Neural cell (in vitro differentiated cells): ENCODE measurements at regions not wholly inside any gene's neighbourhood (a gene's known extent, or its start where the extent isn't known, plus 50 kb on each side); places are given as distances from the start of the nearest gene placed in this dataset.

Source experiments
- H2AFZ ChIP-seq: fragments of 200-600, 300-800 bp; sonication (generic), shearing (Covaris generic); 2 replicates; pipeline ENCODE4 v1.6.0; 2014; ENCODE audit warnings: low read depth, mild to moderate bottlenecking, antibody characterized with exemption, low read length, moderate library complexity
- H3F3A ChIP-seq: fragments of 200-600 bp; shearing (Covaris generic); 2 replicates; pipeline ENCODE4 v1.6.1; 2016; ENCODE audit warnings: mild to moderate bottlenecking, moderate library complexity, mixed read lengths, antibody characterized with exemption, low read length; ENCODE audit not compliant: insufficient read depth, poor library complexity, severe bottlenecking
- H3K27ac ChIP-seq: fragments of 200-600, 300-800 bp; sonication (generic), shearing (Covaris generic); 2 replicates; pipeline ENCODE4 v1.5.1; 2014; ENCODE audit warnings: mild to moderate bottlenecking, low read length, moderate library complexity
- H3K27me3 ChIP-seq: fragments of 300-800, 200-600 bp; sonication (generic), shearing (Covaris generic); 2 replicates; pipeline ENCODE4 v1.6.0; 2014; ENCODE audit warnings: mild to moderate bottlenecking, low read depth, low read length, moderate library complexity; ENCODE audit not compliant: insufficient read depth
- H3K36me3 ChIP-seq: fragments of 300-800, 200-600 bp; sonication (generic), shearing (Covaris generic); 2 replicates; pipeline ENCODE4 v1.5.1; 2014; ENCODE audit warnings: mild to moderate bottlenecking, antibody characterized with exemption, low read length, moderate library complexity; ENCODE audit not compliant: insufficient read depth
- H3K4me2 ChIP-seq: fragments of 300-800, 200-600 bp; sonication (generic), shearing (Covaris generic); 2 replicates; pipeline ENCODE4 v1.6.0; 2014; ENCODE audit warnings: mild to moderate bottlenecking, low read length
- H3K4me3 ChIP-seq: fragments of 300-800, 200-600 bp; sonication (generic), shearing (Covaris generic); 2 replicates; pipeline ENCODE4 v1.5.1; 2014; ENCODE audit warnings: mild to moderate bottlenecking, low read length, moderate library complexity
- H3K79me2 ChIP-seq: fragments of 200-600 bp; shearing (Covaris generic); replicated peaks from 2 replicates; pipeline ENCODE4 v1.6.0; 2014; ENCODE audit warnings: mild to moderate bottlenecking, low read length, moderate library complexity; ENCODE audit not compliant: insufficient read depth
- H3K9ac ChIP-seq: fragments of 300-800, 200-600 bp; sonication (generic), shearing (Covaris generic); 2 replicates; pipeline ENCODE4 v1.6.1; 2016; ENCODE audit warnings: mild to moderate bottlenecking, low read length, mixed read lengths
- H3K9me2 ChIP-seq: fragments of 200-600 bp; shearing (Covaris generic); 2 replicates; pipeline ENCODE4 v1.6.1; 2016; ENCODE audit warnings: mild to moderate bottlenecking, low read length, mixed read lengths; ENCODE audit not compliant: insufficient read depth
- H3K9me3 ChIP-seq: fragments of 200-600, 300-800 bp; sonication (generic), shearing (Covaris generic); 2 replicates; pipeline ENCODE4 v1.6.1; 2016; ENCODE audit warnings: mild to moderate bottlenecking, mixed run types, low read length, moderate library complexity, mixed read lengths
- H4K20me1 ChIP-seq: fragments of 200-600 bp; shearing (Covaris generic); 2 replicates; pipeline ENCODE4 v1.6.1; 2016; ENCODE audit warnings: mild to moderate bottlenecking, mixed run types; ENCODE audit not compliant: insufficient read depth
- EP300 ChIP-seq: fragments of 450-650 bp; conservative IDR thresholded peaks from 2 replicates; pipeline ENCODE4 v1.6.1; 2014; ENCODE audit warnings: antibody characterized with exemption, mild to moderate bottlenecking, moderate library complexity; ENCODE audit not compliant: poor library complexity, severe bottlenecking
- EZH2 ChIP-seq: fragments of 200-600, 300-800 bp; shearing (Covaris generic), sonication (generic); IDR thresholded peaks from 2 replicates; pipeline ENCODE4 v1.6.1; 2014; ENCODE audit warnings: antibody characterized with exemption, low read length, borderline replicate concordance, mild to moderate bottlenecking; ENCODE audit not compliant: insufficient read depth, poor library complexity, severe bottlenecking
- MXI1 ChIP-seq: fragments of 450-650 bp; conservative IDR thresholded peaks from 2 replicates; pipeline ENCODE4 v1.6.1; 2014; ENCODE audit warnings: antibody characterized with exemption, mild to moderate bottlenecking; ENCODE audit not compliant: poor library complexity, severe bottlenecking
- POLR2AphosphoS5 ChIP-seq: IDR thresholded peaks from 2 replicates; pipeline ENCODE4 v1.6.1; 2012
- RAD21 ChIP-seq: fragments of 450-650 bp; conservative IDR thresholded peaks from 2 replicates; pipeline ENCODE4 v1.6.1; 2014; ENCODE audit warnings: antibody characterized with exemption, mild to moderate bottlenecking, moderate library complexity
- SMC3 ChIP-seq: fragments of 450-650 bp; conservative IDR thresholded peaks from 2 replicates; pipeline ENCODE4 v1.6.1; 2014; ENCODE audit warnings: antibody characterized with exemption, mild to moderate bottlenecking, moderate library complexity; ENCODE audit not compliant: poor library complexity
- TAF1 ChIP-seq: IDR thresholded peaks from 2 replicates; pipeline ENCODE4 v1.6.1; 2012; ENCODE audit warnings: low read depth
- TF ChIP-seq, protein P1 (sequence below): IDR thresholded peaks from 2 replicates; pipeline ENCODE4 v1.6.1; 2012; ENCODE audit warnings: borderline replicate concordance
- TF ChIP-seq, protein P2 (sequence below): fragments of 450-650 bp; IDR thresholded peaks from 2 replicates; pipeline ENCODE4 v1.5.1; 2014; ENCODE audit warnings: antibody characterized with exemption, mild to moderate bottlenecking, moderate library complexity; ENCODE audit not compliant: poor library complexity, severe bottlenecking

DNA sequence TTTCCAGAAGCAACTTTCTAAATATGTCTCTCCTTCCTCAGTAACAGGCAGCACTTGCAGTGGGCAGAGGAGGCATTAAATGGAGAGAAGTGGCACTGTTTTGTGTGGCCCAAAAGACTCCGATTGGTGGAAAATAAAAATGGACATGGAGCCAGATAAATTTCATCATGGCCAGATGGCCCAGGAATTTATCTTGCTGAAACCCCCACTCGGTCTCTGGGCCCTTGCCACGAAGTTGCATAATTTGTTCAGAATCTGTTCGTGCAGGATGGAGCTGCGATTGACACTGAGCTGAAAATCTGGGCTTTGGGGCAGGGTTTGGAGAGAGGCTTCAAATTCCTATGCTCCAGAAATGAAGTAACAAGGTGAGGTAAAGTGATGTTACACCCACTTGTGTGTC lies 65.5 kb downstream of the C11orf91 start:
- no peaks in the 10 kb centered on the region for H3K79me2 ChIP-seq
- H3K4me3 ChIP-seq = no peak overlapping the region
- no peaks in the 10 kb centered on the region for H3K9me2 ChIP-seq
- no peak overlapping the region for H3K27ac ChIP-seq
- no peaks in the 10 kb centered on the region for H4K20me1 ChIP-seq
- TF ChIP-seq RAD21 (no peak), MXI1 (no peak), EZH2 (no peak), SMC3 (no peak), POLR2AphosphoS5 (no peak), EP300 (no peak), TAF1 (no peak)
- TF ChIP-seq, protein P1, sequence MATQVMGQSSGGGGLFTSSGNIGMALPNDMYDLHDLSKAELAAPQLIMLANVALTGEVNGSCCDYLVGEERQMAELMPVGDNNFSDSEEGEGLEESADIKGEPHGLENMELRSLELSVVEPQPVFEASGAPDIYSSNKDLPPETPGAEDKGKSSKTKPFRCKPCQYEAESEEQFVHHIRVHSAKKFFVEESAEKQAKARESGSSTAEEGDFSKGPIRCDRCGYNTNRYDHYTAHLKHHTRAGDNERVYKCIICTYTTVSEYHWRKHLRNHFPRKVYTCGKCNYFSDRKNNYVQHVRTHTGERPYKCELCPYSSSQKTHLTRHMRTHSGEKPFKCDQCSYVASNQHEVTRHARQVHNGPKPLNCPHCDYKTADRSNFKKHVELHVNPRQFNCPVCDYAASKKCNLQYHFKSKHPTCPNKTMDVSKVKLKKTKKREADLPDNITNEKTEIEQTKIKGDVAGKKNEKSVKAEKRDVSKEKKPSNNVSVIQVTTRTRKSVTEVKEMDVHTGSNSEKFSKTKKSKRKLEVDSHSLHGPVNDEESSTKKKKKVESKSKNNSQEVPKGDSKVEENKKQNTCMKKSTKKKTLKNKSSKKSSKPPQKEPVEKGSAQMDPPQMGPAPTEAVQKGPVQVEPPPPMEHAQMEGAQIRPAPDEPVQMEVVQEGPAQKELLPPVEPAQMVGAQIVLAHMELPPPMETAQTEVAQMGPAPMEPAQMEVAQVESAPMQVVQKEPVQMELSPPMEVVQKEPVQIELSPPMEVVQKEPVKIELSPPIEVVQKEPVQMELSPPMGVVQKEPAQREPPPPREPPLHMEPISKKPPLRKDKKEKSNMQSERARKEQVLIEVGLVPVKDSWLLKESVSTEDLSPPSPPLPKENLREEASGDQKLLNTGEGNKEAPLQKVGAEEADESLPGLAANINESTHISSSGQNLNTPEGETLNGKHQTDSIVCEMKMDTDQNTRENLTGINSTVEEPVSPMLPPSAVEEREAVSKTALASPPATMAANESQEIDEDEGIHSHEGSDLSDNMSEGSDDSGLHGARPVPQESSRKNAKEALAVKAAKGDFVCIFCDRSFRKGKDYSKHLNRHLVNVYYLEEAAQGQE = no peak
- TF ChIP-seq, protein P2, sequence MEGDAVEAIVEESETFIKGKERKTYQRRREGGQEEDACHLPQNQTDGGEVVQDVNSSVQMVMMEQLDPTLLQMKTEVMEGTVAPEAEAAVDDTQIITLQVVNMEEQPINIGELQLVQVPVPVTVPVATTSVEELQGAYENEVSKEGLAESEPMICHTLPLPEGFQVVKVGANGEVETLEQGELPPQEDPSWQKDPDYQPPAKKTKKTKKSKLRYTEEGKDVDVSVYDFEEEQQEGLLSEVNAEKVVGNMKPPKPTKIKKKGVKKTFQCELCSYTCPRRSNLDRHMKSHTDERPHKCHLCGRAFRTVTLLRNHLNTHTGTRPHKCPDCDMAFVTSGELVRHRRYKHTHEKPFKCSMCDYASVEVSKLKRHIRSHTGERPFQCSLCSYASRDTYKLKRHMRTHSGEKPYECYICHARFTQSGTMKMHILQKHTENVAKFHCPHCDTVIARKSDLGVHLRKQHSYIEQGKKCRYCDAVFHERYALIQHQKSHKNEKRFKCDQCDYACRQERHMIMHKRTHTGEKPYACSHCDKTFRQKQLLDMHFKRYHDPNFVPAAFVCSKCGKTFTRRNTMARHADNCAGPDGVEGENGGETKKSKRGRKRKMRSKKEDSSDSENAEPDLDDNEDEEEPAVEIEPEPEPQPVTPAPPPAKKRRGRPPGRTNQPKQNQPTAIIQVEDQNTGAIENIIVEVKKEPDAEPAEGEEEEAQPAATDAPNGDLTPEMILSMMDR = no peak
- H3K36me3 ChIP-seq = no peaks in the 10 kb centered on the region
- no peaks in the 10 kb centered on the region for H3F3A ChIP-seq
- H3K4me2 ChIP-seq = no peak overlapping the region
- H3K27me3 ChIP-seq = no peaks in the 10 kb centered on the region
- H2AFZ ChIP-seq = no peak overlapping the region
- H3K9me3 ChIP-seq = no peaks in the 10 kb centered on the region
- no peak overlapping the region for H3K9ac ChIP-seq

DNA sequence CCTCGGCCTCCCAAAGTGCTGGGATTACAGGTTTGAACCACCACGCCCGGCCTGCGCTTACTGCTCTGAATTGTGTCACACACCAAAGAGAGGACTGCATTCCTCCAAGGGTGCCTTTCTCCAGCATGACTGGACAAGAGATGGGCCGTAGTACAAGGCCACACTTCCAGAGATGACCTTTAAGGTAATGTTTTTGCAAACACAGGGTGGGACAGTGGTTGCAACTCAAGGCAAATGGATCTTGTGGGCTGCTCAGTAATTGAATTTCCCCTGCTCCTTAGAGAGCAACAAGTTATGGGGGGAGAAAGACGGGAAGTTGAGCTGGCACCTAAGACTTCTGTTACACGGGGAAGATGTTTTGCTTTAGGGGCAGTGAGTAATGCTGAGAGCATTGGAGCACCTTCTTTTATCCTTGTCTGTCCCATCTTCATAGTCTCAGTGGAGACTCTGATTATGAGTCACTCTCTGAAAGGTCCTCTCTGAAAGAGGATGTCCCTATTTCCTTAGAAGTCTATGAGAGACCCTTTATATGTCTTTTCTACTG lies 66.3 kb downstream of the C11orf91 start:
- no peaks in the 10 kb centered on the region for H3F3A ChIP-seq
- H3K79me2 ChIP-seq = no peaks in the 10 kb centered on the region
- H3K9me3 ChIP-seq = no peaks in the 10 kb centered on the region
- no peaks in the 10 kb centered on the region for H3K27me3 ChIP-seq
- no peaks in the 10 kb centered on the region for H4K20me1 ChIP-seq
- no peaks in the 10 kb centered on the region for H3K9me2 ChIP-seq
- no peak for TF ChIP-seq EP300
- TF ChIP-seq, protein P2 = no peak
- TF ChIP-seq SMC3 = no peak
- TF ChIP-seq TAF1 = no peak
- no peak for TF ChIP-seq POLR2AphosphoS5
- H3K4me3 ChIP-seq = no peak overlapping the region
- H3K9ac ChIP-seq = no peak overlapping the region
- H2AFZ ChIP-seq = no peak overlapping the region
- no peak overlapping the region for H3K27ac ChIP-seq
- H3K36me3 ChIP-seq = no peaks in the 10 kb centered on the region
- H3K4me2 ChIP-seq = no peak overlapping the region
